GM23338 (cell line): ENCODE measurements at regions not wholly inside any gene's neighbourhood (a gene's known extent, or its start where the extent isn't known, plus 50 kb on each side); places are given as distances from the start of the nearest gene placed in this dataset.

Experiments used
- CREB1 ChIP-seq: fragments of 250-450 bp; sonication (Bioruptor Pico); IDR thresholded peaks from 2 replicates; pipeline ENCODE4 v1.5.0; 2020; ENCODE audit warnings: low read depth, mild to moderate bottlenecking, moderate library complexity
- EZH2 ChIP-seq: fragments of 200-600 bp; sonication (generic); IDR thresholded peaks from one replicate; pipeline ENCODE4 v1.8.0; 2017; ENCODE audit warnings: antibody characterized with exemption, mild to moderate bottlenecking, low read depth; ENCODE audit not compliant: unreplicated experiment
- EZH2phosphoT487 ChIP-seq: fragments of 200-600 bp; sonication (generic); IDR thresholded peaks from one replicate; pipeline ENCODE4 v1.8.1; 2018; ENCODE audit warnings: antibody characterized with exemption; ENCODE audit not compliant: unreplicated experiment
- JUNB ChIP-seq: IDR thresholded peaks from one replicate; pipeline ENCODE4 v1.6.1; 2016; ENCODE audit warnings: antibody characterized with exemption; ENCODE audit not compliant: unreplicated experiment
- POLR2AphosphoS5 ChIP-seq: IDR thresholded peaks from 2 replicates; pipeline ENCODE4 v1.6.1; 2016; ENCODE audit warnings: antibody characterized with exemption, low read depth
- STAT1 ChIP-seq: IDR thresholded peaks from one replicate; pipeline ENCODE4 v1.6.1; 2016; ENCODE audit warnings: antibody characterized with exemption; ENCODE audit not compliant: unreplicated experiment
- ZNF114 ChIP-seq: fragments of 250-450 bp; sonication (Bioruptor Pico); IDR thresholded peaks from 2 replicates; pipeline ENCODE4 v1.5.0; 2020; ENCODE audit warnings: mild to moderate bottlenecking, moderate library complexity
- TF ChIP-seq, protein P1 (sequence below), 2 experiments: fragments of 200-600 bp in 1 of 2; sonication (generic) in 1 of 2; conservative IDR thresholded peaks; 2 replicates each; pipeline versions ENCODE4 v1.5.1 to v1.6.1; 2016 to 2017; ENCODE audit warnings: antibody characterized with exemption in 2 of 2, low read depth in 2 of 2, mild to moderate bottlenecking in 2 of 2, moderate library complexity in 1 of 2
- TF ChIP-seq, protein P2 (sequence below): IDR thresholded peaks from one replicate; pipeline ENCODE4 v1.6.1; 2018; ENCODE audit warnings: antibody characterized with exemption; ENCODE audit not compliant: unreplicated experiment
- TF ChIP-seq, protein P3 (sequence below): IDR thresholded peaks from 2 replicates; pipeline ENCODE4 v1.6.1; 2016; ENCODE audit warnings: antibody characterized with exemption

DNA sequence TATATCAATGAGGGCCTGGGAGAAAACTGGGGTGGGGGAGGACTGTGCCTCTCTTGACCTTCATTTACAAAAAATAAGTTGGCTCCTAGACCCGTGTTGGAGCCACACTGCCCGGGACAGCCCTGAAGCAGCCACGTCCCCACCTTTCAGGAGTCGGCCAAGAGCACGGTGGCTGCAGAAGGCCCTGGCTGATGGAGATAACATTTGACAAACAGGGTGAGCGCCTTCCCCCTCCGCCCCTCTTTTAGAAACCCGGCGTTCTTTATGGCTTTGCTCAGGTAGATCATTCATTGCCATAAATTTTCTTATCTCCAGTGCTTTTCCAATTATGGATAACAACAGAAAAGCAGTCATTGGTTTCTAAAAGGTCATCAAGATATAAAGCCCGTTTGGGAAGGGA is 398.1 kb upstream of the TNRC6C start:
- TF ChIP-seq, protein P1, sequence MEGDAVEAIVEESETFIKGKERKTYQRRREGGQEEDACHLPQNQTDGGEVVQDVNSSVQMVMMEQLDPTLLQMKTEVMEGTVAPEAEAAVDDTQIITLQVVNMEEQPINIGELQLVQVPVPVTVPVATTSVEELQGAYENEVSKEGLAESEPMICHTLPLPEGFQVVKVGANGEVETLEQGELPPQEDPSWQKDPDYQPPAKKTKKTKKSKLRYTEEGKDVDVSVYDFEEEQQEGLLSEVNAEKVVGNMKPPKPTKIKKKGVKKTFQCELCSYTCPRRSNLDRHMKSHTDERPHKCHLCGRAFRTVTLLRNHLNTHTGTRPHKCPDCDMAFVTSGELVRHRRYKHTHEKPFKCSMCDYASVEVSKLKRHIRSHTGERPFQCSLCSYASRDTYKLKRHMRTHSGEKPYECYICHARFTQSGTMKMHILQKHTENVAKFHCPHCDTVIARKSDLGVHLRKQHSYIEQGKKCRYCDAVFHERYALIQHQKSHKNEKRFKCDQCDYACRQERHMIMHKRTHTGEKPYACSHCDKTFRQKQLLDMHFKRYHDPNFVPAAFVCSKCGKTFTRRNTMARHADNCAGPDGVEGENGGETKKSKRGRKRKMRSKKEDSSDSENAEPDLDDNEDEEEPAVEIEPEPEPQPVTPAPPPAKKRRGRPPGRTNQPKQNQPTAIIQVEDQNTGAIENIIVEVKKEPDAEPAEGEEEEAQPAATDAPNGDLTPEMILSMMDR (conservative IDR thresholded peaks at IDR 0.05; ENCODE audit: low read depth in 2 of 2), result no peak
- TF ChIP-seq CREB1 (CRISPR knock-in tag), result no peak
- TF ChIP-seq EZH2, result no peak
- TF ChIP-seq, protein P2, sequence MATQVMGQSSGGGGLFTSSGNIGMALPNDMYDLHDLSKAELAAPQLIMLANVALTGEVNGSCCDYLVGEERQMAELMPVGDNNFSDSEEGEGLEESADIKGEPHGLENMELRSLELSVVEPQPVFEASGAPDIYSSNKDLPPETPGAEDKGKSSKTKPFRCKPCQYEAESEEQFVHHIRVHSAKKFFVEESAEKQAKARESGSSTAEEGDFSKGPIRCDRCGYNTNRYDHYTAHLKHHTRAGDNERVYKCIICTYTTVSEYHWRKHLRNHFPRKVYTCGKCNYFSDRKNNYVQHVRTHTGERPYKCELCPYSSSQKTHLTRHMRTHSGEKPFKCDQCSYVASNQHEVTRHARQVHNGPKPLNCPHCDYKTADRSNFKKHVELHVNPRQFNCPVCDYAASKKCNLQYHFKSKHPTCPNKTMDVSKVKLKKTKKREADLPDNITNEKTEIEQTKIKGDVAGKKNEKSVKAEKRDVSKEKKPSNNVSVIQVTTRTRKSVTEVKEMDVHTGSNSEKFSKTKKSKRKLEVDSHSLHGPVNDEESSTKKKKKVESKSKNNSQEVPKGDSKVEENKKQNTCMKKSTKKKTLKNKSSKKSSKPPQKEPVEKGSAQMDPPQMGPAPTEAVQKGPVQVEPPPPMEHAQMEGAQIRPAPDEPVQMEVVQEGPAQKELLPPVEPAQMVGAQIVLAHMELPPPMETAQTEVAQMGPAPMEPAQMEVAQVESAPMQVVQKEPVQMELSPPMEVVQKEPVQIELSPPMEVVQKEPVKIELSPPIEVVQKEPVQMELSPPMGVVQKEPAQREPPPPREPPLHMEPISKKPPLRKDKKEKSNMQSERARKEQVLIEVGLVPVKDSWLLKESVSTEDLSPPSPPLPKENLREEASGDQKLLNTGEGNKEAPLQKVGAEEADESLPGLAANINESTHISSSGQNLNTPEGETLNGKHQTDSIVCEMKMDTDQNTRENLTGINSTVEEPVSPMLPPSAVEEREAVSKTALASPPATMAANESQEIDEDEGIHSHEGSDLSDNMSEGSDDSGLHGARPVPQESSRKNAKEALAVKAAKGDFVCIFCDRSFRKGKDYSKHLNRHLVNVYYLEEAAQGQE, result no peak
- TF ChIP-seq JUNB, result no peak
- TF ChIP-seq POLR2AphosphoS5, result no peak
- TF ChIP-seq EZH2phosphoT487, result no peak
- TF ChIP-seq, protein P3, sequence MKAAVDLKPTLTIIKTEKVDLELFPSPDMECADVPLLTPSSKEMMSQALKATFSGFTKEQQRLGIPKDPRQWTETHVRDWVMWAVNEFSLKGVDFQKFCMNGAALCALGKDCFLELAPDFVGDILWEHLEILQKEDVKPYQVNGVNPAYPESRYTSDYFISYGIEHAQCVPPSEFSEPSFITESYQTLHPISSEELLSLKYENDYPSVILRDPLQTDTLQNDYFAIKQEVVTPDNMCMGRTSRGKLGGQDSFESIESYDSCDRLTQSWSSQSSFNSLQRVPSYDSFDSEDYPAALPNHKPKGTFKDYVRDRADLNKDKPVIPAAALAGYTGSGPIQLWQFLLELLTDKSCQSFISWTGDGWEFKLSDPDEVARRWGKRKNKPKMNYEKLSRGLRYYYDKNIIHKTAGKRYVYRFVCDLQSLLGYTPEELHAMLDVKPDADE, result no peak
- no peak for TF ChIP-seq STAT1
- TF ChIP-seq ZNF114 (CRISPR knock-in tag), result no peak
